GM13977 (cell line): ENCODE measurements at regions not wholly inside any gene's neighbourhood (a gene's known extent, or its start where the extent isn't known, plus 50 kb on each side); places are given as distances from the start of the nearest gene placed in this dataset.

Experiments used
- DNase-seq: peaks from one replicate; pipeline ENCODE4 v3.0.0; 2012; ENCODE audit warnings: low spot score
- CTCF ChIP-seq: IDR thresholded peaks from 2 replicates; pipeline ENCODE4 v1.5.1; 2012; ENCODE audit warnings: mild to moderate bottlenecking, control low read depth; ENCODE audit not compliant: insufficient read depth; ENCODE audit errors: extremely low read depth, missing control alignments
- in situ Hi-C: fragments of 300-500 bp; cut with MboI; formaldehyde crosslinking; loops from one replicate; pipeline ENCODE4 v1.12.0; 2022; ENCODE audit warnings: low sequenced_read_pairs, low pct_unique_long_range_greater_than_20kb, mixed read lengths, inconsistent platforms; ENCODE audit not compliant: unreplicated experiment

GRCh38 chr12:116490471-116490870 is 68.7 kb upstream of the MAP1LC3B2 start:
- in situ Hi-C loops, result no loop called here
- no peak for TF ChIP-seq CTCF
- no peak for DNase-seq

- DNase-seq, result no peak
- in situ Hi-C loops, result no loop called here
- TF ChIP-seq CTCF, result no peak
Observed at GRCh38 chr12:116492703-116493324, 66.4 kb upstream of the MAP1LC3B2 start.

- DNase-seq, result no peak
- TF ChIP-seq CTCF, result no peak
- in situ Hi-C loops, result no loop called here
Observed at GRCh38 chr12:116495260-116495659, 63.9 kb upstream of the MAP1LC3B2 start.

- TF ChIP-seq CTCF, result no peak
- peak; percentile 35 for DNase-seq
- in situ Hi-C loops, result no loop called here
Observed at GRCh38 chr12:116497051-116497591, 62.1 kb upstream of the MAP1LC3B2 start.

- TF ChIP-seq CTCF, result no peak
- DNase-seq, result no peak
- in situ Hi-C loops, result no loop called here
Observed at GRCh38 chr12:116498471-116498870, 60.7 kb upstream of the MAP1LC3B2 start.

- no peak for TF ChIP-seq CTCF
- in situ Hi-C loops, result no loop called here
- no peak for DNase-seq
Observed at GRCh38 chr12:116502141-116502725, 56.9 kb upstream of the MAP1LC3B2 start.
